Colonic mucosa (tissue), 4 donors: ENCODE measurements at regions not wholly inside any gene's neighbourhood (a gene's known extent, or its start where the extent isn't known, plus 50 kb on each side); places are given as distances from the start of the nearest gene placed in this dataset.

ENCODE experiments used
- DNase-seq: peaks from one replicate; pipeline ENCODE4 v3.0.0-alpha.2; 2020
- H3K27ac ChIP-seq: fragments of 200-600 bp; one replicate; pipeline ENCODE4 v1.8.0; 2021
- H3K27me3 ChIP-seq: fragments of 200-600 bp; one replicate; pipeline ENCODE4 v1.8.0; 2021
- H3K36me3 ChIP-seq: fragments of 200-600 bp; one replicate; pipeline ENCODE4 v1.8.0; 2021
- H3K4me1 ChIP-seq: fragments of 200-600 bp; one replicate; pipeline ENCODE4 v1.8.0; 2021; ENCODE audit warnings: mild to moderate bottlenecking
- H3K4me3 ChIP-seq: fragments of 200-600 bp; one replicate; pipeline ENCODE4 v1.8.0; 2021
- H3K9ac ChIP-seq, 2 donors: one replicate each; pipeline ENCODE4 v1.7.0; 2013; ENCODE audit warnings: control low read depth in 2 of 2, low read depth in 2 of 2, low read length in 2 of 2
- H3K9me3 ChIP-seq: fragments of 200-600 bp; one replicate; pipeline ENCODE4 v1.8.0; 2021
- intact Hi-C: fragments of 100-400 bp; cut with DNase I; formaldehyde crosslinking; loops from one replicate; pipeline ENCODE4 v1.14.1; 2022
- TF ChIP-seq, protein P1 (sequence below): fragments of 200-600 bp; IDR thresholded peaks from one replicate; pipeline ENCODE4 v1.8.0; 2022; ENCODE audit warnings: antibody characterized with exemption, mild to moderate bottlenecking
- donor health status: healthy.
- donor health status: DM: no; HTN: no; CAD: no.
- donor health status: DM: no; HTN: no; CAD: no.

DNA sequence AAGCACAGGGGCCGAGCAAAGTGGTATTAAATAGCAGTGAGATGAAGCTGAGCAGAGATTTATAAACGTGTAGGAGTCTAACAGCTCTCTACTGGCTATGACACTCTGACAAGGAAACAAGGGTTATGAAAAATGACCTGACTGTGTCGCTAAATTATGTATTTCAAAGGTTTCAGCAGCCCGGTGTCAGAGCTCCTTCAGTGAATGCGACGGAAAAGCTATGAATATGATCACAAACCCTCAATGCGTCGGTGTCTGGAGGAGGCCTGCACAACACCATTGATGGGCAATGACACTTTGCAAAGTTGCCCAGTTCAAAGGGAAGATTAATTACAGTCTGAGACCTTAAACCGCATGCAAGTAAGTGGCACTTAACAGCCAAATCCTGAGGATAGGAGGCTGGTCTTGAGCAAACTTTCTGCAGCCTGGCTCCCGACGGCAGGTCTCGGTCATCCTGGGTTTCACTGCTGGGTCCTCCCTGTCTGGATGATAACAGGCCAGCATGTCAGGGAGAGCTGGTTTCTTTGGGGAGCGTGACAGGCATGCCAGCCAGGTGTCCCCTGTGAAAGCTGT is 615.1 kb upstream of the SALL3 start:
- DNase-seq = no peak
- intact Hi-C loops = no loop called here
- Histone ChIP-seq H3K4me3 (no peak overlapping the region), H3K27ac (no peak overlapping the region), H3K9ac (no peak overlapping the region), H3K4me1 (no peaks in the 10 kb centered on the region), H3K9me3 (no peaks in the 10 kb centered on the region), H3K27me3 (no peaks in the 10 kb centered on the region), H3K36me3 (no peaks in the 10 kb centered on the region)
- TF ChIP-seq, protein P1, sequence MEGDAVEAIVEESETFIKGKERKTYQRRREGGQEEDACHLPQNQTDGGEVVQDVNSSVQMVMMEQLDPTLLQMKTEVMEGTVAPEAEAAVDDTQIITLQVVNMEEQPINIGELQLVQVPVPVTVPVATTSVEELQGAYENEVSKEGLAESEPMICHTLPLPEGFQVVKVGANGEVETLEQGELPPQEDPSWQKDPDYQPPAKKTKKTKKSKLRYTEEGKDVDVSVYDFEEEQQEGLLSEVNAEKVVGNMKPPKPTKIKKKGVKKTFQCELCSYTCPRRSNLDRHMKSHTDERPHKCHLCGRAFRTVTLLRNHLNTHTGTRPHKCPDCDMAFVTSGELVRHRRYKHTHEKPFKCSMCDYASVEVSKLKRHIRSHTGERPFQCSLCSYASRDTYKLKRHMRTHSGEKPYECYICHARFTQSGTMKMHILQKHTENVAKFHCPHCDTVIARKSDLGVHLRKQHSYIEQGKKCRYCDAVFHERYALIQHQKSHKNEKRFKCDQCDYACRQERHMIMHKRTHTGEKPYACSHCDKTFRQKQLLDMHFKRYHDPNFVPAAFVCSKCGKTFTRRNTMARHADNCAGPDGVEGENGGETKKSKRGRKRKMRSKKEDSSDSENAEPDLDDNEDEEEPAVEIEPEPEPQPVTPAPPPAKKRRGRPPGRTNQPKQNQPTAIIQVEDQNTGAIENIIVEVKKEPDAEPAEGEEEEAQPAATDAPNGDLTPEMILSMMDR = no peak

DNA sequence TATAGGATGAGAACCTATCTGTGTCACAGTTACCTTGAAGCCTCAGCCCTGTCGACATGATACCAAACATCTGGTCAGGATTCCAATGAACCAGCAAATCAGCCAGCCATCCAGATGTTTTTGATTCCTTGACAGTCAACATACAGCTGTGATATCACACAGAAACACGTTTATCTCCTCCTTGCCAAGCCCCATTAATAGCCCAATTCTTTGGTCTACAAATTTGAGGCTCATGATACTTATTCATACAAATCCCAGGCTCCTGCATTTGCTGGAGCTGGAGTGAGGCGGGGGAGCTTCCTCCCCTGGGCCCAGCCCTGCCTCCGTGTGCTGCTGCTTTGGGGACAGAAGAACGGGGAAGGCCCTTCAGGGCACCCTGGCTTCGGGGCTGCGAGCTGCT is 611.6 kb upstream of the SALL3 start:
- no peak overlapping the region for H3K27ac ChIP-seq
- H3K9ac ChIP-seq = no peak overlapping the region
- H3K4me1 ChIP-seq = no peaks in the 10 kb centered on the region
- H3K36me3 ChIP-seq = no peaks in the 10 kb centered on the region
- H3K9me3 ChIP-seq = no peaks in the 10 kb centered on the region
- TF ChIP-seq, protein P1 = no peak
- H3K4me3 ChIP-seq = no peak overlapping the region
- no peaks in the 10 kb centered on the region for H3K27me3 ChIP-seq
- DNase-seq = no peak
- intact Hi-C loops = no loop called here

DNA sequence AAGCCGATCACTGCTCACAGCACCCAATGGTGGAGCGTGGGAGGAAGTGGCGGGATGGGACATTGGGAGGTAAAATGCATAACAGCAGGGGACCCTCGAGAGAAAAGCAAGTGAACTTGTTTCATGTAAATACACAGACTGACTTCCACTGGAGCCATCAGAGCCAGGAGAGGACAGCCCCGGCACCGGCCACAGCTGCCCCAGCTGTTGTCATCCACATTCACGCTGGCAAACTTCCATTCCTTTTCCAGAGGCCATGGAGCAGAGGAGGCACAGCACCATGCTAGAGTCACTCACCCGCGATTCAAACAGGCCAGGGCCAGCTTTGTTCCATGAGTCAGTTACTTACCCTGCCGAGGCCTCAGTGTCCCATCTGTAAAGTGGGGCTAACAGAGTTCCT is 610.9 kb upstream of the SALL3 start:
- intact Hi-C loops = no loop called here
- no peak overlapping the region for H3K27ac ChIP-seq
- TF ChIP-seq, protein P1 = no peak
- no peaks in the 10 kb centered on the region for H3K36me3 ChIP-seq
- no peaks in the 10 kb centered on the region for H3K9me3 ChIP-seq
- no peak overlapping the region for H3K4me3 ChIP-seq
- no peak for DNase-seq
- no peaks in the 10 kb centered on the region for H3K4me1 ChIP-seq
- no peak overlapping the region for H3K9ac ChIP-seq
- H3K27me3 ChIP-seq = no peaks in the 10 kb centered on the region

DNA sequence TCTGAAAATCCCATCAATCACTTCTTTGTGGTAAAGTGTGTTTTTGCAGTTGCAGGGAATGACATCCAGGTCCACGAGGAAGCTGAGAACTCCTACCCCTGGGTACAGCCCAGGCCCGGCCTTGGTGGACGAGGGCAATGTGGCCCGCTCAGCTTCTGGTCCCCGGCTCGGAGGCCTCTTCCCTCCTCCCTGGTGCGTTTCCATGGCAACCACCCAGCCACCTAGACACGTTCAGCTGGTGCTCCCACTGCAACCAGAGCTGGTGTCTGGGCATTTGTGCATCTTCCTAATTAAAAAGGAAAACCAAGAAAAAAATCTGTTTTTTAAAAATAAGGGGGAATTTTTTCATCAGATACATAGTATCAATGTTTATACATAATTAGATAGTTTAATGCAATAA is 603.6 kb upstream of the SALL3 start:
- intact Hi-C loops = no loop called here
- Histone ChIP-seq H3K4me1 (no peaks in the 10 kb centered on the region), H3K9ac (no peak overlapping the region), H3K4me3 (no peak overlapping the region), H3K27me3 (no peaks in the 10 kb centered on the region), H3K27ac (no peak overlapping the region), H3K9me3 (no peaks in the 10 kb centered on the region), H3K36me3 (no peaks in the 10 kb centered on the region)
- DNase-seq = no peak
- TF ChIP-seq, protein P1 = no peak

DNA sequence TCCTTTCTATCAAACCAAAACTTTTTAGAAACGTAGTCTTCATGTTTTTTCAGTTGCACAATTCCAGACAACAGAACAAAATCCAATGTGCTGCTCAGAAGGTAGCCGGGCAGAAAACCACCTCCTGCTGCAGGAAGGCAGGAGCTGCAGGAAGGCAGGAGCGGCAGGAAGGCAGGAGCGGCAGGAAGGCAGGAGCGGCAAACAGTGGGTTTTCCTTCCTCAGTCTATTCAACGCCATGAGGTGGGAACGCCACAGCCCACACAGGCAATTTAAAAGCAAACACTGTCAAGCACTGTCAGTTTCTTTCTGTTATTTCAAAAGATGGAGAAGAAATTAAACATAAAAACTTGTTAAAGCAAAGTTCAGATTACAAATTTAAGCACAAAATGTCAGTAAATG is 601.2 kb upstream of the SALL3 start:
- intact Hi-C loops = no loop called here
- H3K9me3 ChIP-seq = no peaks in the 10 kb centered on the region

More for the DNA sequence above, 601.2 kb upstream of the SALL3 start:
- no peaks in the 10 kb centered on the region for H3K4me1 ChIP-seq
- no peak overlapping the region for H3K9ac ChIP-seq
- TF ChIP-seq, protein P1 = no peak
- no peaks in the 10 kb centered on the region for H3K27me3 ChIP-seq
- H3K4me3 ChIP-seq = no peak overlapping the region
- H3K36me3 ChIP-seq = no peaks in the 10 kb centered on the region
- H3K27ac ChIP-seq = no peak overlapping the region
- DNase-seq = no peak
